SK-N-SH treated with all-trans-retinoic acid at 6 μM for 48 hours (cell line): ENCODE measurements at regions not wholly inside any gene's neighbourhood (a gene's known extent, or its start where the extent isn't known, plus 50 kb on each side); places are given as distances from the start of the nearest gene placed in this dataset.

Source experiments
- ATAC-seq: fragments of 200-7000 bp; cut with Tn5 transposase; 3 replicates; pipeline ENCODE4 v1.9.1; 2020; ENCODE audit warnings: mild to moderate bottlenecking, moderate library complexity
- ARNTL ChIP-seq: fragments of 450-650 bp; formaldehyde crosslinking; IDR thresholded peaks from 2 replicates; pipeline ENCODE4 v1.5.0; 2020; ENCODE audit warnings: low read depth, mild to moderate bottlenecking, moderate library complexity, borderline replicate concordance
- BACH2 ChIP-seq: fragments of 250-450 bp; sonication (Bioruptor Pico); IDR thresholded peaks from 2 replicates; pipeline ENCODE4 v1.9.0; 2021; ENCODE audit warnings: mild to moderate bottlenecking, borderline replicate concordance
- CREB5 ChIP-seq: fragments of 250-450 bp; sonication (Bioruptor Pico); IDR thresholded peaks from 2 replicates; pipeline ENCODE4 v1.5.1; 2020; ENCODE audit warnings: low read depth, mild to moderate bottlenecking, moderate library complexity
- CSDC2 ChIP-seq: fragments of 250-450 bp; sonication (Bioruptor Pico); IDR thresholded peaks from 2 replicates; pipeline ENCODE4 v1.5.0; 2020; ENCODE audit warnings: mild to moderate bottlenecking, moderate library complexity
- CSRNP3 ChIP-seq: fragments of 250-450 bp; sonication (Bioruptor Pico); IDR thresholded peaks from 2 replicates; pipeline ENCODE4 v1.5.1; 2021; ENCODE audit warnings: mild to moderate bottlenecking, moderate library complexity
- ESRRG ChIP-seq: fragments of 250-450 bp; sonication (Bioruptor Pico); IDR thresholded peaks from 2 replicates; pipeline ENCODE4 v1.6.1; 2021; ENCODE audit warnings: mild to moderate bottlenecking
- GLIS3 ChIP-seq: fragments of 250-450 bp; sonication (Bioruptor Pico); IDR thresholded peaks from 2 replicates; pipeline ENCODE4 v1.5.0; 2020; ENCODE audit warnings: mild to moderate bottlenecking, moderate library complexity
- ISL1 ChIP-seq: fragments of 250-450 bp; sonication (Bioruptor Pico); IDR thresholded peaks from 2 replicates; pipeline ENCODE4 v2.1.2; 2022; ENCODE audit warnings: mild to moderate bottlenecking, moderate library complexity
- PATZ1 ChIP-seq: fragments of 250-450 bp; sonication (Bioruptor Pico); IDR thresholded peaks from 2 replicates; pipeline ENCODE4 v1.8.0; 2020; ENCODE audit warnings: mild to moderate bottlenecking, moderate library complexity, borderline replicate concordance
- POU6F1 ChIP-seq: fragments of 250-450 bp; sonication (Bioruptor Pico); IDR thresholded peaks from 2 replicates; pipeline ENCODE4 v1.8.0; 2021; ENCODE audit warnings: low read depth, mild to moderate bottlenecking, moderate library complexity, borderline replicate concordance
- PPARA ChIP-seq: fragments of 250-450 bp; sonication (Bioruptor Pico); IDR thresholded peaks from 2 replicates; pipeline ENCODE4 v1.5.0; 2020; ENCODE audit warnings: mild to moderate bottlenecking, borderline replicate concordance
- SNAI2 ChIP-seq: fragments of 250-450 bp; sonication (Bioruptor Pico); IDR thresholded peaks from 2 replicates; pipeline ENCODE4 v1.5.0; 2020; ENCODE audit warnings: mild to moderate bottlenecking, moderate library complexity
- TCF4 ChIP-seq: fragments of 250-450 bp; sonication (Bioruptor Pico); IDR thresholded peaks from 2 replicates; pipeline ENCODE4 v1.8.0; 2021; ENCODE audit warnings: mild to moderate bottlenecking, moderate library complexity, borderline replicate concordance
- TOX ChIP-seq: fragments of 250-450 bp; sonication (Bioruptor Pico); IDR thresholded peaks from 2 replicates; pipeline ENCODE4 v1.8.0; 2021; ENCODE audit warnings: mild to moderate bottlenecking, moderate library complexity, borderline replicate concordance
- ZC3H10 ChIP-seq: fragments of 250-450 bp; sonication (Bioruptor Pico); IDR thresholded peaks from 2 replicates; pipeline ENCODE4 v1.5.1; 2021; ENCODE audit warnings: mild to moderate bottlenecking, moderate library complexity
- ZFP3 ChIP-seq: fragments of 250-450 bp; sonication (Bioruptor Pico); IDR thresholded peaks from 2 replicates; pipeline ENCODE4 v1.5.0; 2020; ENCODE audit warnings: mild to moderate bottlenecking, moderate library complexity
- ZFP30 ChIP-seq: fragments of 450-650 bp; formaldehyde crosslinking; IDR thresholded peaks from 2 replicates; pipeline ENCODE4 v1.5.0; 2022; ENCODE audit warnings: mild to moderate bottlenecking, moderate library complexity
- ZNF565 ChIP-seq: fragments of 450-650 bp; formaldehyde crosslinking; conservative IDR thresholded peaks from 2 replicates; pipeline ENCODE4 v1.5.0; 2020; ENCODE audit warnings: low read depth, mild to moderate bottlenecking, moderate library complexity
- ZNF70 ChIP-seq: fragments of 450-650 bp; formaldehyde crosslinking; IDR thresholded peaks from 2 replicates; pipeline ENCODE4 v1.5.0; 2020; ENCODE audit warnings: mild to moderate bottlenecking, moderate library complexity
- ZNF8 ChIP-seq: fragments of 450-650 bp; formaldehyde crosslinking; IDR thresholded peaks from 2 replicates; pipeline ENCODE4 v1.5.0; 2020; ENCODE audit warnings: mild to moderate bottlenecking, moderate library complexity

- ATAC-seq, result no peak
- TF ChIP-seq ESRRG (CRISPR knock-in tag), result no peak
- TF ChIP-seq CREB5 (CRISPR knock-in tag), result no peak
- TF ChIP-seq POU6F1, result no peak
- no peak for TF ChIP-seq ZNF8 (CRISPR knock-in tag)
- TF ChIP-seq CSRNP3 (CRISPR knock-in tag), result no peak
- no peak for TF ChIP-seq ZNF565 (CRISPR knock-in tag)
- no peak for TF ChIP-seq ZFP3 (CRISPR knock-in tag)
- no peak for TF ChIP-seq PATZ1 (CRISPR knock-in tag)
- no peak for TF ChIP-seq SNAI2 (CRISPR knock-in tag)
- no peak for TF ChIP-seq GLIS3 (CRISPR knock-in tag)
Observed at GRCh38 chr3:162558016-162558415, 1061.4 kb downstream of the OTOL1 start.

- no peak for ATAC-seq
- TF ChIP-seq POU6F1, result no peak
- TF ChIP-seq CSRNP3 (CRISPR knock-in tag), result no peak
- TF ChIP-seq CREB5 (CRISPR knock-in tag), result no peak
- no peak for TF ChIP-seq PATZ1 (CRISPR knock-in tag)
- no peak for TF ChIP-seq ZNF70 (CRISPR knock-in tag)
- no peak for TF ChIP-seq ZFP30 (CRISPR knock-in tag)
- TF ChIP-seq PPARA, result no peak
- TF ChIP-seq TOX (CRISPR knock-in tag), result no peak
- TF ChIP-seq CSDC2 (CRISPR knock-in tag), result no peak
- TF ChIP-seq TCF4, result no peak
- no peak for TF ChIP-seq ZFP3 (CRISPR knock-in tag)
- no peak for TF ChIP-seq SNAI2 (CRISPR knock-in tag)
- no peak for TF ChIP-seq ISL1 (CRISPR knock-in tag)
- no peak for TF ChIP-seq ZC3H10 (CRISPR knock-in tag)
- no peak for TF ChIP-seq ZNF565 (CRISPR knock-in tag)
- TF ChIP-seq BACH2, result no peak
- no peak for TF ChIP-seq ARNTL (CRISPR knock-in tag)
Observed at GRCh38 chr3:162568706-162569105, 1072.1 kb downstream of the OTOL1 start.
